AG09319 (cell line): ENCODE measurements at regions not wholly inside any gene's neighbourhood (a gene's known extent, or its start where the extent isn't known, plus 50 kb on each side); places are given as distances from the start of the nearest gene placed in this dataset.
A peak's percentile ranks its signal among the peaks of the same experiment; 100 is the strongest.

ENCODE experiments used
- DNase-seq: peaks from one replicate; pipeline ENCODE4 v3.0.0-alpha.2; 2010; ENCODE audit warnings: low read depth; ENCODE audit errors: extremely low read depth
- CTCF ChIP-seq: IDR thresholded peaks from 2 replicates; pipeline ENCODE4 v1.5.1; 2011; ENCODE audit warnings: low read depth, mild to moderate bottlenecking, inconsistent platforms, low read length, moderate library complexity

GRCh38 chr3:31189330-31189729 lies 294.9 kb upstream of the GADL1 start:
- DNase-seq = no peak
- no peak for TF ChIP-seq CTCF

GRCh38 chr3:31189971-31190370 lies 295.5 kb upstream of the GADL1 start:
- DNase-seq = no peak
- no peak for TF ChIP-seq CTCF

GRCh38 chr3:31191354-31191753 lies 296.9 kb upstream of the GADL1 start:
- DNase-seq = no peak

GRCh38 chr3:31193429-31193828 lies 299.0 kb upstream of the GADL1 start:
- no peak for TF ChIP-seq CTCF
- DNase-seq = no peak

More at GRCh38 chr3:31191354-31191753, 296.9 kb upstream of the GADL1 start:
- TF ChIP-seq CTCF = no peak

GRCh38 chr3:31193871-31194270 lies 299.4 kb upstream of the GADL1 start:
- DNase-seq = no peak
- no peak for TF ChIP-seq CTCF

GRCh38 chr3:31196261-31196660 lies 301.8 kb upstream of the GADL1 start:
- DNase-seq = no peak
- TF ChIP-seq CTCF = no peak

- DNase-seq = peak; percentile 34
- no peak for TF ChIP-seq CTCF
These were observed 302.5 kb upstream of the GADL1 start for GRCh38 chr3:31196881-31197364.
